Osteoblast (primary cell): ENCODE measurements at regions not wholly inside any gene's neighbourhood (a gene's known extent, or its start where the extent isn't known, plus 50 kb on each side); places are given as distances from the start of the nearest gene placed in this dataset.
"Not testable (repeated sequence)": the region's sequence is repeated elsewhere in the genome, so short reads cannot be mapped to it uniquely, and the experiment has no call there.

Experiments
- DNase-seq: peaks from one replicate; pipeline ENCODE4 v3.0.0; 2011; ENCODE audit warnings: low spot score, mixed read lengths; ENCODE audit not compliant: insufficient read length; ENCODE audit errors: missing footprints
- H2AFZ ChIP-seq: 2 replicates; pipeline ENCODE4 v1.6.0; 2011; ENCODE audit warnings: mild to moderate bottlenecking, low read length
- H3K27ac ChIP-seq: 2 replicates; pipeline ENCODE4 v1.5.1; 2011; ENCODE audit warnings: mild to moderate bottlenecking, low read depth, low read length, moderate library complexity
- H3K27me3 ChIP-seq: 2 replicates; pipeline ENCODE4 v1.6.0; 2012; ENCODE audit warnings: mild to moderate bottlenecking, control low read depth, inconsistent platforms, low read length, moderate library complexity; ENCODE audit not compliant: insufficient read depth
- H3K36me3 ChIP-seq: 2 replicates; pipeline ENCODE4 v1.5.1; 2011; ENCODE audit warnings: mild to moderate bottlenecking, low read length, control low read depth, moderate library complexity; ENCODE audit not compliant: insufficient read depth
- H3K4me1 ChIP-seq: 2 replicates; pipeline ENCODE4 v1.5.1; 2011; ENCODE audit warnings: mild to moderate bottlenecking, low read length, control low read depth, moderate library complexity; ENCODE audit not compliant: insufficient read depth
- H3K4me2 ChIP-seq: 2 replicates; pipeline ENCODE4 v1.6.0; 2011; ENCODE audit warnings: mild to moderate bottlenecking, low read length; ENCODE audit not compliant: insufficient read depth
- H3K4me3 ChIP-seq: fragments of 200-600 bp; sonication (generic); 3 replicates; pipeline ENCODE4 v1.5.1; 2012; ENCODE audit warnings: mild to moderate bottlenecking, low read length, inconsistent platforms; ENCODE audit not compliant: insufficient read depth
- H3K79me2 ChIP-seq: 2 replicates; pipeline ENCODE4 v1.6.0; 2012; ENCODE audit warnings: mild to moderate bottlenecking, low read length, control low read depth, inconsistent platforms; ENCODE audit not compliant: insufficient read depth
- H3K9me3 ChIP-seq: 2 replicates; pipeline ENCODE4 v1.5.1; 2011; ENCODE audit warnings: low read depth, low read length, control low read depth
- H4K20me1 ChIP-seq: 2 replicates; pipeline ENCODE4 v1.6.0; 2012; ENCODE audit warnings: mild to moderate bottlenecking, low read length, control low read depth; ENCODE audit not compliant: insufficient read depth
- CTCF ChIP-seq: IDR thresholded peaks from 2 replicates; pipeline ENCODE4 v1.5.1; 2011; ENCODE audit warnings: mild to moderate bottlenecking, low read depth, low read length, moderate library complexity; ENCODE audit errors: extremely low read depth

DNA sequence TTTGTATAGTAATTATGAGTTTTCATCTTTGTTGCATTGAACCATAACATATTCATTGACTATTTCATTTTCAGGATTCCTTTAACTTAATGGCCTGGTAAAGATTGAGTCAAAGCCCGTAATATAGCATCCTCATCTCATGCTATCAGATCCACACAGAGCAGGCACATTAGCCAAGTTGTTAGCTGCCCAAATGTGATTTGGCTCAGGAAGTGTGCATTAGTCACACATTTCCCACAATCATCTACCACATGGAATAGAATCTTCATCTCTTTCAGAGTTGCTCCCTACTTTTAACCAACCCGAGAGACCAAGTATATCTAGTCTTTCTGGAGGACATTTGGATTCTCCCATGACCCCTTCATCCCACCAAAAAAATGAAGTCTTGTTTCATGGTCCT, 481.0 kb upstream of the PTGER4 start:
- H3K4me1 ChIP-seq, result no peaks in the 10 kb centered on the region
- H3K27me3 ChIP-seq, result no peaks in the 10 kb centered on the region
- no peak for TF ChIP-seq CTCF
- no peak for DNase-seq
- H3K9me3 ChIP-seq, result no peaks in the 10 kb centered on the region
- no peak overlapping the region for H3K4me3 ChIP-seq
- no peaks in the 10 kb centered on the region for H3K79me2 ChIP-seq
- H4K20me1 ChIP-seq, result no peaks in the 10 kb centered on the region
- no peaks in the 10 kb centered on the region for H3K36me3 ChIP-seq
- H3K27ac ChIP-seq, result no peak overlapping the region
- no peak overlapping the region for H2AFZ ChIP-seq
- H3K4me2 ChIP-seq, result no peak overlapping the region

- H4K20me1 ChIP-seq, result not testable (repeated sequence)
Observed at GRCh38 chr5:40195574-40195973, 484.1 kb upstream of the PTGER4 start.

GRCh38 chr5:40191150-40191549, 488.6 kb upstream of the PTGER4 start:
- no peaks in the 10 kb centered on the region for H3K4me1 ChIP-seq
- no peak for TF ChIP-seq CTCF
- H3K4me3 ChIP-seq, result no peak overlapping the region
- DNase-seq, result no peak
- H3K9me3 ChIP-seq, result no peaks in the 10 kb centered on the region
- no peak overlapping the region for H3K27ac ChIP-seq
- no peak overlapping the region for H2AFZ ChIP-seq
- no peak overlapping the region for H3K4me2 ChIP-seq
- no peaks in the 10 kb centered on the region for H3K36me3 ChIP-seq
- H4K20me1 ChIP-seq, result no peaks in the 10 kb centered on the region
- H3K27me3 ChIP-seq, result no peaks in the 10 kb centered on the region
- no peaks in the 10 kb centered on the region for H3K79me2 ChIP-seq

More at GRCh38 chr5:40195574-40195973, 484.1 kb upstream of the PTGER4 start:
- H3K4me1 ChIP-seq, H3K27ac ChIP-seq, H3K4me3 ChIP-seq, H3K27me3 ChIP-seq, H3K36me3 ChIP-seq, DNase-seq, H2AFZ ChIP-seq, H3K9me3 ChIP-seq, H3K79me2 ChIP-seq, H3K4me2 ChIP-seq: not testable (repeated sequence)

- Histone ChIP-seq H3K79me2 (no peaks in the 10 kb centered on the region), H3K27ac (no peak overlapping the region), H2AFZ (no peak overlapping the region), H3K36me3 (no peaks in the 10 kb centered on the region), H3K27me3 (no peaks in the 10 kb centered on the region), H3K9me3 (no peaks in the 10 kb centered on the region), H3K4me2 (no peak overlapping the region), H3K4me1 (no peaks in the 10 kb centered on the region), H4K20me1 (no peaks in the 10 kb centered on the region), H3K4me3 (no peak overlapping the region)
- DNase-seq, result no peak
- TF ChIP-seq CTCF, result no peak
Observed at GRCh38 chr5:40172721-40173120, 507.0 kb upstream of the PTGER4 start.

DNA sequence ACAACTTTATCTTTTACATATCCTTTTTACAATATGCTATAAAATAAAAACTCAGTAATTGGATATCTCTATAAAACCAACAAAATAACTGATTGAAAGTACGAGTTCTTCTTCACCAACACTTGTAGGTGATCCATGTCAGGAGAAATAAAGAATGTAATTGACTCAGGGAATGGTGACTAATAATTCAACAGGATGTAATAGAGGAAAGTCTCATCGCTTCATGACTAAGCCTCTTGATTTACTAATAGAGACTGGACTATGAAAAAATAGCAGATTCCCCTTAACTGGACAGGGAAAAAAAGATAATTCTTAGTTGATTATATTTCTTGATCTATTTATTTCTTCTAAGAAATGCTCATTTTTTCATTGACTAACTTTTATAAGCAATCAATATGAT, 507.7 kb upstream of the PTGER4 start:
- H3K4me1 ChIP-seq, result no peaks in the 10 kb centered on the region
- no peaks in the 10 kb centered on the region for H3K9me3 ChIP-seq
- no peaks in the 10 kb centered on the region for H4K20me1 ChIP-seq
- DNase-seq, result peak; percentile 57
- TF ChIP-seq CTCF, result no peak
- H2AFZ ChIP-seq, result no peak overlapping the region
- no peaks in the 10 kb centered on the region for H3K79me2 ChIP-seq
- H3K4me3 ChIP-seq, result no peak overlapping the region
- no peak overlapping the region for H3K27ac ChIP-seq
- no peaks in the 10 kb centered on the region for H3K36me3 ChIP-seq
- H3K27me3 ChIP-seq, result no peaks in the 10 kb centered on the region
- no peak overlapping the region for H3K4me2 ChIP-seq
